AG08396 (cell line): ENCODE measurements at regions not wholly inside any gene's neighbourhood (a gene's known extent, or its start where the extent isn't known, plus 50 kb on each side); places are given as distances from the start of the nearest gene placed in this dataset.
A peak's percentile ranks its signal among the peaks of the same experiment; 100 is the strongest.
"Not testable (repeated sequence)": the region's sequence is repeated elsewhere in the genome, so short reads cannot be mapped to it uniquely, and the experiment has no call there.

Experiments used
- DNase-seq: peaks from one replicate; pipeline ENCODE4 v3.0.0; 2012; ENCODE audit warnings: low spot score, mixed read lengths

GRCh38 chr15:69679623-69680228, 227.1 kb downstream of the RPLP1 start:
- DNase-seq = no peak

GRCh38 chr15:69684823-69685222, 232.2 kb downstream of the RPLP1 start:
- not testable (repeated sequence) for DNase-seq

- DNase-seq = no peak
These were observed 233.2 kb downstream of the RPLP1 start for GRCh38 chr15:69685512-69686452.

- DNase-seq = no peak
These were observed 234.0 kb downstream of the RPLP1 start for GRCh38 chr15:69686626-69687025.

- DNase-seq = no peak
These were observed 236.5 kb downstream of the RPLP1 start for GRCh38 chr15:69689133-69689532.

GRCh38 chr15:69691307-69692015, 238.8 kb downstream of the RPLP1 start:
- DNase-seq = no peak

- no peak for DNase-seq
These were observed 239.7 kb downstream of the RPLP1 start for GRCh38 chr15:69692342-69692741.

GRCh38 chr15:69693059-69693458, 240.4 kb downstream of the RPLP1 start:
- no peak for DNase-seq

GRCh38 chr15:69696946-69697345, 244.3 kb downstream of the RPLP1 start:
- DNase-seq = no peak

GRCh38 chr15:69697916-69698315, 245.3 kb downstream of the RPLP1 start:
- DNase-seq = no peak

- DNase-seq = no peak
These were observed 246.5 kb downstream of the RPLP1 start for GRCh38 chr15:69699096-69699495.

GRCh38 chr15:69700380-69700779, 247.8 kb downstream of the RPLP1 start:
- no peak for DNase-seq

GRCh38 chr15:69701198-69701597, 248.6 kb downstream of the RPLP1 start:
- DNase-seq = no peak

GRCh38 chr15:69703532-69704187, 251.0 kb downstream of the RPLP1 start:
- no peak for DNase-seq

GRCh38 chr15:69704229-69704628, 251.6 kb downstream of the RPLP1 start:
- DNase-seq = peak; percentile 41

- no peak for DNase-seq
These were observed 252.1 kb downstream of the RPLP1 start for GRCh38 chr15:69704700-69705099.

- no peak for DNase-seq
These were observed 253.9 kb downstream of the RPLP1 start for GRCh38 chr15:69706353-69707097.

GRCh38 chr15:69707241-69707640, 254.6 kb downstream of the RPLP1 start:
- not testable (repeated sequence) for DNase-seq

- DNase-seq = not testable (repeated sequence)
These were observed 256.0 kb downstream of the RPLP1 start for GRCh38 chr15:69708436-69709122.

GRCh38 chr15:69712991-69713390, 260.4 kb downstream of the RPLP1 start:
- no peak for DNase-seq
